Breast epithelium (tissue), 3 donors: ENCODE measurements at regions not wholly inside any gene's neighbourhood (a gene's known extent, or its start where the extent isn't known, plus 50 kb on each side); places are given as distances from the start of the nearest gene placed in this dataset.

Experiments used
- POLR2A ChIP-seq: fragments of 450-650 bp; IDR thresholded peaks from one replicate; pipeline ENCODE4 v1.6.1; 2016; ENCODE audit warnings: antibody characterized with exemption, mild to moderate bottlenecking, moderate library complexity
- TF ChIP-seq, protein P1 (sequence below), 3 donors: fragments of 450-650 bp; IDR thresholded peaks; one replicate each; pipeline ENCODE4 v1.5.1; 2016 to 2017; ENCODE audit warnings: antibody characterized with exemption in 3 of 3, mild to moderate bottlenecking in 3 of 3, moderate library complexity in 3 of 3

DNA sequence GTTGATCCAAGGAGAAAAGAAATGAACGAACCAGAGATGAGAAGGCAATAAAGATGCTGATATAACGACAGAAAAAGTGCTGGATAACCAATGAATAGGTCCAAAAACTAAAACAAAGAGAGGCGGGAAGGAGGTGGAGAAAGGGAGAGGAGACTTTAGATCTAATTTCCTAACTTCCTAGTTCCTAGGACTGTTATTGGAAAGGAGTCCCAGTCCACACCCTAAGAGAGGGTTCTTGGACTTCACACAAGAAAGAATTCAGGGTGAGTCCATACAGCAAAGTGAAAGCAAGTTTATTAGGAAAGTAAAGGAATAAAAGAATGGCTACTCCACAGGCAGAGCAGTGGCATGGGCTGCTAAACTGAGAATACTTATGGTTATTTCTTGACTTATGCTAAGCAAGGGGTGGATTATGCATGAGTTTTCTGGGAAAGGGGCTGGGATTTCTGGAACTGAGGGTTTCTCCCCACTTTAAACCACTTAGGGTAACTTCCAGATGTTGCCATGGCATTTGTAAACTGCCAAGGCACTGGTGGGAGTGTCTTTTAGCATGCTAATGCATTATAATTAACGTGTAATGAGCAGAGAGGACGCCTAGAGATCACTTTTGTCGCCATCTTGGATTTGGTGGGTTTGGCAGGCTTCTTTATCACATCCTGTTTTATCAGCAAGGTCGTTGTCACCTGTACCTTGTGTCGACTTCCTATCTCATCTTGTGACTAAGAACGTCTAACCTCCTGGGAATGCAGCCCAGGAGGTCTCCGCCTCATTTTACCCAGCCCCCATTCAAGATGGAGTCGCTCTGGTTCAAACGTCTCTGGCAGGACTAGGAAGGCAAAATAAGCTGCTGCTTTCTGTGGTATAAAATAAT lies 60.9 kb upstream of the RBM24 start:
- TF ChIP-seq, protein P1, sequence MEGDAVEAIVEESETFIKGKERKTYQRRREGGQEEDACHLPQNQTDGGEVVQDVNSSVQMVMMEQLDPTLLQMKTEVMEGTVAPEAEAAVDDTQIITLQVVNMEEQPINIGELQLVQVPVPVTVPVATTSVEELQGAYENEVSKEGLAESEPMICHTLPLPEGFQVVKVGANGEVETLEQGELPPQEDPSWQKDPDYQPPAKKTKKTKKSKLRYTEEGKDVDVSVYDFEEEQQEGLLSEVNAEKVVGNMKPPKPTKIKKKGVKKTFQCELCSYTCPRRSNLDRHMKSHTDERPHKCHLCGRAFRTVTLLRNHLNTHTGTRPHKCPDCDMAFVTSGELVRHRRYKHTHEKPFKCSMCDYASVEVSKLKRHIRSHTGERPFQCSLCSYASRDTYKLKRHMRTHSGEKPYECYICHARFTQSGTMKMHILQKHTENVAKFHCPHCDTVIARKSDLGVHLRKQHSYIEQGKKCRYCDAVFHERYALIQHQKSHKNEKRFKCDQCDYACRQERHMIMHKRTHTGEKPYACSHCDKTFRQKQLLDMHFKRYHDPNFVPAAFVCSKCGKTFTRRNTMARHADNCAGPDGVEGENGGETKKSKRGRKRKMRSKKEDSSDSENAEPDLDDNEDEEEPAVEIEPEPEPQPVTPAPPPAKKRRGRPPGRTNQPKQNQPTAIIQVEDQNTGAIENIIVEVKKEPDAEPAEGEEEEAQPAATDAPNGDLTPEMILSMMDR (IDR thresholded peaks at IDR 0.05) = no peak
- no peak for TF ChIP-seq POLR2A
